ENCODE measurements at regions not wholly inside any gene's neighbourhood (a gene's known extent, or its start where the extent isn't known, plus 50 kb on each side); places are given as distances from the start of the nearest gene placed in this dataset.

DNA sequence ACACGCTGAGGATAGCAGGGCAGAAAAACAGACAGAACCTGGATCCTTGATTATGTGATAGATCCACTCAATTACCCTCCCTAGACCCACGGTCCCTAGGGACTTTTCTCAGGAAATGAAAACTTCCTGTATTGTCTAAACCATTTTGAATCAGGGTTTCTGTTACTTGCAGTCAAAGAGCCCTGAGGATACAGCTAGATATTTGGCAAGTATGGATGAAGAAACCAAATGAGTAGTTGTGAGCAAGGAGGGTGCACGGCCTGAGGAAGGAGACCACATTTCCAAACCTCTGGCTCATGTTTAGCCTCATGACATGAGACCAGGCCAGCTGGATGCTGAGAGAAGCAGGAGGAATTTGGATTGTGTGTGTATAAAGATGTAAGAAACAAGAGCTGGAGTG is 91.6 kb downstream of the MRPL14 start:
- TF ChIP-seq CSDC2 (CRISPR knock-in tag; IDR thresholded peaks at IDR 0.05) (no peak), SNAI2 (CRISPR knock-in tag; IDR thresholded peaks at IDR 0.05) (no peak), ARNTL (CRISPR knock-in tag; IDR thresholded peaks at IDR 0.05; ENCODE audit: borderline replicate concordance, low read depth) (no peak), ZFP30 (CRISPR knock-in tag; IDR thresholded peaks at IDR 0.05) (no peak), RARB (CRISPR knock-in tag; IDR thresholded peaks at IDR 0.05) (no peak), ZFP3 (CRISPR knock-in tag; IDR thresholded peaks at IDR 0.05) (no peak), TOX (CRISPR knock-in tag; IDR thresholded peaks at IDR 0.05; ENCODE audit: borderline replicate concordance) (no peak), OSR1 (CRISPR knock-in tag; IDR thresholded peaks at IDR 0.05) (no peak), ZC3H10 (CRISPR knock-in tag; IDR thresholded peaks at IDR 0.05) (no peak), ESRRG (CRISPR knock-in tag; IDR thresholded peaks at IDR 0.05) (no peak)
- TF ChIP-seq, protein P1, sequence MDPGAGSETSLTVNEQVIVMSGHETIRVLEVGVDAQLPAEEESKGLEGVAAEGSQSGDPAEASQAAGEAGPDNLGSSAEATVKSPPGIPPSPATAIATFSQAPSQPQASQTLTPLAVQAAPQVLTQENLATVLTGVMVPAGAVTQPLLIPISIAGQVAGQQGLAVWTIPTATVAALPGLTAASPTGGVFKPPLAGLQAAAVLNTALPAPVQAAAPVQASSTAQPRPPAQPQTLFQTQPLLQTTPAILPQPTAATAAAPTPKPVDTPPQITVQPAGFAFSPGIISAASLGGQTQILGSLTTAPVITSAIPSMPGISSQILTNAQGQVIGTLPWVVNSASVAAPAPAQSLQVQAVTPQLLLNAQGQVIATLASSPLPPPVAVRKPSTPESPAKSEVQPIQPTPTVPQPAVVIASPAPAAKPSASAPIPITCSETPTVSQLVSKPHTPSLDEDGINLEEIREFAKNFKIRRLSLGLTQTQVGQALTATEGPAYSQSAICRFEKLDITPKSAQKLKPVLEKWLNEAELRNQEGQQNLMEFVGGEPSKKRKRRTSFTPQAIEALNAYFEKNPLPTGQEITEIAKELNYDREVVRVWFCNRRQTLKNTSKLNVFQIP (CRISPR knock-in tag; IDR thresholded peaks at IDR 0.05; ENCODE audit: borderline replicate concordance, low read depth), result no peak
